ENCODE measurements at regions not wholly inside any gene's neighbourhood (a gene's known extent, or its start where the extent isn't known, plus 50 kb on each side); places are given as distances from the start of the nearest gene placed in this dataset.

DNA sequence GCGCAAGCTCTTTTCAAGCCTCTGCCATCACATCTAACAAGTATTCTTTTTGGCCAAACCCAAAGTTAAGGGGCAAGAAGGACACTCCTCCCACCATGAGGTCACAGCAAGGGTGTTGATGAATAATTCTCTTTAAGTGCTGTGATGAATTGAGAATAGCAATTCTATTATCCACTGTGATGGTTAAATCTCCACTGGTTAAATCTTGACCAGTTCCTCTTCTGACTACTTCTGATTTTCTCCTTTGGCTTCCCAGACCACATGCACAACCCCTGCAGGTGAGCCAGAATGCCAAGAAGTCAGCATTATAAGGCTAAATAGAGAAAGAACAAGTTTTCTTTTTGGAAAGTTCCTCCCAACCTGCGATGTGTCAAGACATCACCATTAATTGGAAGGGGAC lies 90.6 kb upstream of the BCL2L14 start:
- Mint-ChIP-seq H3K27me3 (ENCODE audit: low read depth) (no peaks in the 10 kb centered on the region), H3K4me3 (no peak overlapping the region), H3K36me3 (no peaks in the 10 kb centered on the region), H3K9me3 (no peaks in the 10 kb centered on the region), H3K4me1 (no peaks in the 10 kb centered on the region), H3K27ac (no peak overlapping the region)
- TF ChIP-seq, protein P1, sequence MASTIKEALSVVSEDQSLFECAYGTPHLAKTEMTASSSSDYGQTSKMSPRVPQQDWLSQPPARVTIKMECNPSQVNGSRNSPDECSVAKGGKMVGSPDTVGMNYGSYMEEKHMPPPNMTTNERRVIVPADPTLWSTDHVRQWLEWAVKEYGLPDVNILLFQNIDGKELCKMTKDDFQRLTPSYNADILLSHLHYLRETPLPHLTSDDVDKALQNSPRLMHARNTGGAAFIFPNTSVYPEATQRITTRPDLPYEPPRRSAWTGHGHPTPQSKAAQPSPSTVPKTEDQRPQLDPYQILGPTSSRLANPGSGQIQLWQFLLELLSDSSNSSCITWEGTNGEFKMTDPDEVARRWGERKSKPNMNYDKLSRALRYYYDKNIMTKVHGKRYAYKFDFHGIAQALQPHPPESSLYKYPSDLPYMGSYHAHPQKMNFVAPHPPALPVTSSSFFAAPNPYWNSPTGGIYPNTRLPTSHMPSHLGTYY (CRISPR knock-in tag; IDR thresholded peaks at IDR 0.05) = no peak
- TF ChIP-seq, protein P2, sequence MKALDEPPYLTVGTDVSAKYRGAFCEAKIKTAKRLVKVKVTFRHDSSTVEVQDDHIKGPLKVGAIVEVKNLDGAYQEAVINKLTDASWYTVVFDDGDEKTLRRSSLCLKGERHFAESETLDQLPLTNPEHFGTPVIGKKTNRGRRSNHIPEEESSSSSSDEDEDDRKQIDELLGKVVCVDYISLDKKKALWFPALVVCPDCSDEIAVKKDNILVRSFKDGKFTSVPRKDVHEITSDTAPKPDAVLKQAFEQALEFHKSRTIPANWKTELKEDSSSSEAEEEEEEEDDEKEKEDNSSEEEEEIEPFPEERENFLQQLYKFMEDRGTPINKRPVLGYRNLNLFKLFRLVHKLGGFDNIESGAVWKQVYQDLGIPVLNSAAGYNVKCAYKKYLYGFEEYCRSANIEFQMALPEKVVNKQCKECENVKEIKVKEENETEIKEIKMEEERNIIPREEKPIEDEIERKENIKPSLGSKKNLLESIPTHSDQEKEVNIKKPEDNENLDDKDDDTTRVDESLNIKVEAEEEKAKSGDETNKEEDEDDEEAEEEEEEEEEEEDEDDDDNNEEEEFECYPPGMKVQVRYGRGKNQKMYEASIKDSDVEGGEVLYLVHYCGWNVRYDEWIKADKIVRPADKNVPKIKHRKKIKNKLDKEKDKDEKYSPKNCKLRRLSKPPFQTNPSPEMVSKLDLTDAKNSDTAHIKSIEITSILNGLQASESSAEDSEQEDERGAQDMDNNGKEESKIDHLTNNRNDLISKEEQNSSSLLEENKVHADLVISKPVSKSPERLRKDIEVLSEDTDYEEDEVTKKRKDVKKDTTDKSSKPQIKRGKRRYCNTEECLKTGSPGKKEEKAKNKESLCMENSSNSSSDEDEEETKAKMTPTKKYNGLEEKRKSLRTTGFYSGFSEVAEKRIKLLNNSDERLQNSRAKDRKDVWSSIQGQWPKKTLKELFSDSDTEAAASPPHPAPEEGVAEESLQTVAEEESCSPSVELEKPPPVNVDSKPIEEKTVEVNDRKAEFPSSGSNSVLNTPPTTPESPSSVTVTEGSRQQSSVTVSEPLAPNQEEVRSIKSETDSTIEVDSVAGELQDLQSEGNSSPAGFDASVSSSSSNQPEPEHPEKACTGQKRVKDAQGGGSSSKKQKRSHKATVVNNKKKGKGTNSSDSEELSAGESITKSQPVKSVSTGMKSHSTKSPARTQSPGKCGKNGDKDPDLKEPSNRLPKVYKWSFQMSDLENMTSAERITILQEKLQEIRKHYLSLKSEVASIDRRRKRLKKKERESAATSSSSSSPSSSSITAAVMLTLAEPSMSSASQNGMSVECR (CRISPR knock-in tag; IDR thresholded peaks at IDR 0.05; ENCODE audit: borderline replicate concordance) = no peak
- TF ChIP-seq, protein P3, sequence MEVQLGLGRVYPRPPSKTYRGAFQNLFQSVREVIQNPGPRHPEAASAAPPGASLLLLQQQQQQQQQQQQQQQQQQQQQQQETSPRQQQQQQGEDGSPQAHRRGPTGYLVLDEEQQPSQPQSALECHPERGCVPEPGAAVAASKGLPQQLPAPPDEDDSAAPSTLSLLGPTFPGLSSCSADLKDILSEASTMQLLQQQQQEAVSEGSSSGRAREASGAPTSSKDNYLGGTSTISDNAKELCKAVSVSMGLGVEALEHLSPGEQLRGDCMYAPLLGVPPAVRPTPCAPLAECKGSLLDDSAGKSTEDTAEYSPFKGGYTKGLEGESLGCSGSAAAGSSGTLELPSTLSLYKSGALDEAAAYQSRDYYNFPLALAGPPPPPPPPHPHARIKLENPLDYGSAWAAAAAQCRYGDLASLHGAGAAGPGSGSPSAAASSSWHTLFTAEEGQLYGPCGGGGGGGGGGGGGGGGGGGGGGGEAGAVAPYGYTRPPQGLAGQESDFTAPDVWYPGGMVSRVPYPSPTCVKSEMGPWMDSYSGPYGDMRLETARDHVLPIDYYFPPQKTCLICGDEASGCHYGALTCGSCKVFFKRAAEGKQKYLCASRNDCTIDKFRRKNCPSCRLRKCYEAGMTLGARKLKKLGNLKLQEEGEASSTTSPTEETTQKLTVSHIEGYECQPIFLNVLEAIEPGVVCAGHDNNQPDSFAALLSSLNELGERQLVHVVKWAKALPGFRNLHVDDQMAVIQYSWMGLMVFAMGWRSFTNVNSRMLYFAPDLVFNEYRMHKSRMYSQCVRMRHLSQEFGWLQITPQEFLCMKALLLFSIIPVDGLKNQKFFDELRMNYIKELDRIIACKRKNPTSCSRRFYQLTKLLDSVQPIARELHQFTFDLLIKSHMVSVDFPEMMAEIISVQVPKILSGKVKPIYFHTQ (CRISPR knock-in tag; IDR thresholded peaks at IDR 0.05) = no peak
- TF ChIP-seq, protein P4, sequence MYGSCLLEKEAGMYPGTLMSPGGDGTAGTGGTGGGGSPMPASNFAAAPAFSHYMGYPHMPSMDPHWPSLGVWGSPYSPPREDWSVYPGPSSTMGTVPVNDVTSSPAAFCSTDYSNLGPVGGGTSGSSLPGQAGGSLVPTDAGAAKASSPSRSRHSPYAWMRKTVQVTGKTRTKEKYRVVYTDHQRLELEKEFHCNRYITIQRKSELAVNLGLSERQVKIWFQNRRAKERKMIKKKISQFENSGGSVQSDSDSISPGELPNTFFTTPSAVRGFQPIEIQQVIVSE (CRISPR knock-in tag; IDR thresholded peaks at IDR 0.05; ENCODE audit: borderline replicate concordance) = no peak
- TF ChIP-seq ZNF416 (CRISPR knock-in tag; IDR thresholded peaks at IDR 0.05) (no peak), NFYB (CRISPR knock-in tag; conservative IDR thresholded peaks at IDR 0.05; ENCODE audit: low read depth) (no peak), ATF1 (CRISPR knock-in tag; IDR thresholded peaks at IDR 0.05) (no peak), MXD4 (CRISPR knock-in tag; IDR thresholded peaks at IDR 0.05; ENCODE audit: borderline replicate concordance) (no peak), FOXJ3 (CRISPR knock-in tag; IDR thresholded peaks at IDR 0.05; ENCODE audit: borderline replicate concordance) (no peak), GABPB1 (CRISPR knock-in tag; IDR thresholded peaks at IDR 0.05) (no peak), ZNF317 (CRISPR knock-in tag; IDR thresholded peaks at IDR 0.05; ENCODE audit: borderline replicate concordance, low read depth) (no peak), OVOL2 (CRISPR knock-in tag; IDR thresholded peaks at IDR 0.05; ENCODE audit: borderline replicate concordance) (no peak), ZNF396 (CRISPR knock-in tag; IDR thresholded peaks at IDR 0.05; ENCODE audit: borderline replicate concordance) (no peak), SP1 (CRISPR knock-in tag; conservative IDR thresholded peaks at IDR 0.05) (no peak), FOXK1 (CRISPR knock-in tag; IDR thresholded peaks at IDR 0.05) (no peak)
- TF ChIP-seq, protein P5, sequence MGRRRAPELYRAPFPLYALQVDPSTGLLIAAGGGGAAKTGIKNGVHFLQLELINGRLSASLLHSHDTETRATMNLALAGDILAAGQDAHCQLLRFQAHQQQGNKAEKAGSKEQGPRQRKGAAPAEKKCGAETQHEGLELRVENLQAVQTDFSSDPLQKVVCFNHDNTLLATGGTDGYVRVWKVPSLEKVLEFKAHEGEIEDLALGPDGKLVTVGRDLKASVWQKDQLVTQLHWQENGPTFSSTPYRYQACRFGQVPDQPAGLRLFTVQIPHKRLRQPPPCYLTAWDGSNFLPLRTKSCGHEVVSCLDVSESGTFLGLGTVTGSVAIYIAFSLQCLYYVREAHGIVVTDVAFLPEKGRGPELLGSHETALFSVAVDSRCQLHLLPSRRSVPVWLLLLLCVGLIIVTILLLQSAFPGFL (CRISPR knock-in tag; IDR thresholded peaks at IDR 0.05; ENCODE audit: borderline replicate concordance) = no peak
- TF ChIP-seq, protein P6, sequence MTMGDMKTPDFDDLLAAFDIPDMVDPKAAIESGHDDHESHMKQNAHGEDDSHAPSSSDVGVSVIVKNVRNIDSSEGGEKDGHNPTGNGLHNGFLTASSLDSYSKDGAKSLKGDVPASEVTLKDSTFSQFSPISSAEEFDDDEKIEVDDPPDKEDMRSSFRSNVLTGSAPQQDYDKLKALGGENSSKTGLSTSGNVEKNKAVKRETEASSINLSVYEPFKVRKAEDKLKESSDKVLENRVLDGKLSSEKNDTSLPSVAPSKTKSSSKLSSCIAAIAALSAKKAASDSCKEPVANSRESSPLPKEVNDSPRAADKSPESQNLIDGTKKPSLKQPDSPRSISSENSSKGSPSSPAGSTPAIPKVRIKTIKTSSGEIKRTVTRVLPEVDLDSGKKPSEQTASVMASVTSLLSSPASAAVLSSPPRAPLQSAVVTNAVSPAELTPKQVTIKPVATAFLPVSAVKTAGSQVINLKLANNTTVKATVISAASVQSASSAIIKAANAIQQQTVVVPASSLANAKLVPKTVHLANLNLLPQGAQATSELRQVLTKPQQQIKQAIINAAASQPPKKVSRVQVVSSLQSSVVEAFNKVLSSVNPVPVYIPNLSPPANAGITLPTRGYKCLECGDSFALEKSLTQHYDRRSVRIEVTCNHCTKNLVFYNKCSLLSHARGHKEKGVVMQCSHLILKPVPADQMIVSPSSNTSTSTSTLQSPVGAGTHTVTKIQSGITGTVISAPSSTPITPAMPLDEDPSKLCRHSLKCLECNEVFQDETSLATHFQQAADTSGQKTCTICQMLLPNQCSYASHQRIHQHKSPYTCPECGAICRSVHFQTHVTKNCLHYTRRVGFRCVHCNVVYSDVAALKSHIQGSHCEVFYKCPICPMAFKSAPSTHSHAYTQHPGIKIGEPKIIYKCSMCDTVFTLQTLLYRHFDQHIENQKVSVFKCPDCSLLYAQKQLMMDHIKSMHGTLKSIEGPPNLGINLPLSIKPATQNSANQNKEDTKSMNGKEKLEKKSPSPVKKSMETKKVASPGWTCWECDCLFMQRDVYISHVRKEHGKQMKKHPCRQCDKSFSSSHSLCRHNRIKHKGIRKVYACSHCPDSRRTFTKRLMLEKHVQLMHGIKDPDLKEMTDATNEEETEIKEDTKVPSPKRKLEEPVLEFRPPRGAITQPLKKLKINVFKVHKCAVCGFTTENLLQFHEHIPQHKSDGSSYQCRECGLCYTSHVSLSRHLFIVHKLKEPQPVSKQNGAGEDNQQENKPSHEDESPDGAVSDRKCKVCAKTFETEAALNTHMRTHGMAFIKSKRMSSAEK (CRISPR knock-in tag; IDR thresholded peaks at IDR 0.05; ENCODE audit: borderline replicate concordance) = no peak
- no peak for ATAC-seq
- no peak for DNase-seq (ENCODE audit: low spot score)
- CTCF ChIA-PET = no interaction called here
- POLR2A ChIA-PET = no interaction called here

All from WTC11 (cell line).